Esophagus (tissue), 2 donors: ENCODE measurements at regions not wholly inside any gene's neighbourhood (a gene's known extent, or its start where the extent isn't known, plus 50 kb on each side); places are given as distances from the start of the nearest gene placed in this dataset.

Experiments
- H3K27ac ChIP-seq, 2 donors: one replicate each; pipeline ENCODE4 v1.5.1; 2013; ENCODE audit warnings: low read depth in 2 of 2, mild to moderate bottlenecking in 2 of 2, inconsistent platforms in 1 of 2, low read length in 1 of 2, moderate library complexity in 1 of 2
- H3K27me3 ChIP-seq, 2 donors: one replicate each; pipeline ENCODE4 v1.6.1; 2013; ENCODE audit warnings: low read length in 2 of 2, control low read depth in 1 of 2, mild to moderate bottlenecking in 1 of 2; ENCODE audit not compliant: insufficient read depth in 2 of 2, control insufficient read depth in 1 of 2
- H3K36me3 ChIP-seq, 2 donors: one replicate each; pipeline ENCODE4 v1.6.1; 2013; ENCODE audit warnings: low read length in 1 of 2; ENCODE audit not compliant: control insufficient read depth in 2 of 2, insufficient read depth in 2 of 2
- H3K4me1 ChIP-seq, 2 donors: one replicate each; pipeline ENCODE4 v1.6.1; 2013; ENCODE audit warnings: low read length in 1 of 2; ENCODE audit not compliant: control insufficient read depth in 2 of 2, insufficient read depth in 2 of 2
- H3K4me3 ChIP-seq, 2 donors: one replicate each; pipeline ENCODE4 v1.5.1; 2013; ENCODE audit warnings: low read length in 2 of 2, mild to moderate bottlenecking in 2 of 2, low read depth in 1 of 2, moderate library complexity in 1 of 2
- H3K9me3 ChIP-seq, 2 donors: one replicate each; pipeline ENCODE4 v1.6.1; 2013; ENCODE audit warnings: mild to moderate bottlenecking in 2 of 2, low read depth in 1 of 2, low read length in 1 of 2, moderate library complexity in 1 of 2; ENCODE audit not compliant: control insufficient read depth in 2 of 2, insufficient read depth in 1 of 2
- WGBS, 2 donors: extraction: QIAGEN DNeasy Blood & Tissue Kit; methylation state at CpG; one replicate each; pipeline ENCODE4 v1.1.7; 2013; 5-methylcytosine and 5-hydroxymethylcytosine counted together
- donor health status: healthy with polysubstance abuse.
- donor health status: Bipolar disorder and iron deficiency.

- H3K27me3 ChIP-seq: no peaks in the 10 kb centered on the region
- H3K4me3 ChIP-seq: no peak overlapping the region
- no peaks in the 10 kb centered on the region for H3K4me1 ChIP-seq
- 56 to 60% methylated on average over 5 of the region's 5 CpGs for WGBS, 2 donors
- no peaks in the 10 kb centered on the region for H3K9me3 ChIP-seq
- H3K36me3 ChIP-seq: no peaks in the 10 kb centered on the region
- no peak overlapping the region for H3K27ac ChIP-seq
Observed at GRCh38 chr5:105529851-105530250, 1967.3 kb upstream of the NUDT12 start.

- 51 to 56% methylated on average over 2 of the region's 2 CpGs for WGBS, 2 donors
- H3K27me3 ChIP-seq: no peaks in the 10 kb centered on the region
- no peaks in the 10 kb centered on the region for H3K36me3 ChIP-seq
- H3K4me1 ChIP-seq: no peaks in the 10 kb centered on the region
- no peak overlapping the region for H3K4me3 ChIP-seq
- H3K27ac ChIP-seq: no peak overlapping the region
- H3K9me3 ChIP-seq: no peaks in the 10 kb centered on the region
Observed at GRCh38 chr5:105508519-105508918, 1945.9 kb upstream of the NUDT12 start.

- H3K9me3 ChIP-seq: no peaks in the 10 kb centered on the region
- H3K36me3 ChIP-seq: no peaks in the 10 kb centered on the region
- no peaks in the 10 kb centered on the region for H3K4me1 ChIP-seq
- no peak overlapping the region for H3K4me3 ChIP-seq
- WGBS, 2 donors: 39 to 42% methylated on average over 2 of the region's 2 CpGs
- no peak overlapping the region for H3K27ac ChIP-seq
- H3K27me3 ChIP-seq: no peaks in the 10 kb centered on the region
Observed at GRCh38 chr5:105506692-105507277, 1944.2 kb upstream of the NUDT12 start.

- WGBS, 2 donors: 62 to 75% methylated on average over 1 of the region's 1 CpG
Observed at GRCh38 chr5:105503950-105504349, 1941.4 kb upstream of the NUDT12 start.

GRCh38 chr5:105501315-105501714 lies 1938.7 kb upstream of the NUDT12 start:
- Histone ChIP-seq H3K27ac (no peak overlapping the region), H3K9me3 (peaks cover 0 to 5% of the 10 kb centered on the region in 2 donors), H3K4me3 (no peak overlapping the region), H3K27me3 (no peaks in the 10 kb centered on the region), H3K4me1 (no peaks in the 10 kb centered on the region), H3K36me3 (no peaks in the 10 kb centered on the region)
- WGBS, 2 donors: 74 to 82% methylated on average over 1 of the region's 1 CpG

More at GRCh38 chr5:105503950-105504349, 1941.4 kb upstream of the NUDT12 start:
- Histone ChIP-seq H3K27ac (no peak overlapping the region), H3K36me3 (no peaks in the 10 kb centered on the region), H3K4me3 (no peak overlapping the region), H3K9me3 (no peaks in the 10 kb centered on the region), H3K4me1 (no peaks in the 10 kb centered on the region), H3K27me3 (no peaks in the 10 kb centered on the region)

GRCh38 chr5:105475401-105475800 lies 1912.8 kb upstream of the NUDT12 start:
- H3K4me1 ChIP-seq: no peaks in the 10 kb centered on the region
- WGBS, 2 donors: 65 to 69% methylated on average over 3 of the region's 3 CpGs

GRCh38 chr5:105462377-105462776 lies 1899.8 kb upstream of the NUDT12 start:
- WGBS, 2 donors: 81 to 87% methylated on average over 3 of the region's 3 CpGs
- no peak overlapping the region for H3K4me3 ChIP-seq
- peaks cover 4 to 6% of the 10 kb centered on the region in 2 donors for H3K9me3 ChIP-seq
- H3K4me1 ChIP-seq: no peaks in the 10 kb centered on the region
- no peak overlapping the region for H3K27ac ChIP-seq
- no peaks in the 10 kb centered on the region for H3K27me3 ChIP-seq
- H3K36me3 ChIP-seq: no peaks in the 10 kb centered on the region

More at GRCh38 chr5:105475401-105475800, 1912.8 kb upstream of the NUDT12 start:
- H3K27me3 ChIP-seq: no peaks in the 10 kb centered on the region
- H3K36me3 ChIP-seq: no peaks in the 10 kb centered on the region
- H3K9me3 ChIP-seq: no peaks in the 10 kb centered on the region
- H3K4me3 ChIP-seq: no peak overlapping the region
- no peak overlapping the region for H3K27ac ChIP-seq

- 91 to 93% methylated on average over 4 of the region's 4 CpGs for WGBS, 2 donors
- Histone ChIP-seq H3K36me3 (no peaks in the 10 kb centered on the region), H3K4me3 (no peak overlapping the region), H3K27ac (no peak overlapping the region), H3K27me3 (no peaks in the 10 kb centered on the region), H3K9me3 (peaks cover 4 to 6% of the 10 kb centered on the region in 2 donors), H3K4me1 (no peaks in the 10 kb centered on the region)
Observed at GRCh38 chr5:105460721-105461120, 1898.1 kb upstream of the NUDT12 start.

- Histone ChIP-seq H3K36me3 (no peaks in the 10 kb centered on the region), H3K27me3 (no peaks in the 10 kb centered on the region), H3K4me3 (no peak overlapping the region), H3K4me1 (no peaks in the 10 kb centered on the region), H3K9me3 (peaks cover 3 to 5% of the 10 kb centered on the region in 2 donors), H3K27ac (no peak overlapping the region)
- 52 to 65% methylated on average over 3 of the region's 3 CpGs for WGBS, 2 donors
Observed at GRCh38 chr5:105453216-105453807, 1890.7 kb upstream of the NUDT12 start.

GRCh38 chr5:105448271-105448670 lies 1885.7 kb upstream of the NUDT12 start:
- Histone ChIP-seq H3K4me3 (no peak overlapping the region), H3K9me3 (peaks cover 0 to 5% of the 10 kb centered on the region in 2 donors), H3K27me3 (no peaks in the 10 kb centered on the region), H3K27ac (no peak overlapping the region), H3K36me3 (no peaks in the 10 kb centered on the region), H3K4me1 (no peaks in the 10 kb centered on the region)
- WGBS, 2 donors: 61 to 68% methylated on average over 3 of the region's 3 CpGs
